H9 (cell line): ENCODE measurements at regions not wholly inside any gene's neighbourhood (a gene's known extent, or its start where the extent isn't known, plus 50 kb on each side); places are given as distances from the start of the nearest gene placed in this dataset.

Source experiments
- DNase-seq: peaks from one replicate; pipeline ENCODE4 v3.0.0-alpha.2; 2017
- H2AFZ ChIP-seq: one replicate; pipeline ENCODE4 v1.6.1; 2013; ENCODE audit warnings: mild to moderate bottlenecking, low read length, control low read depth, moderate library complexity
- H2AK5ac ChIP-seq: 2 replicates; pipeline ENCODE4 v1.6.1; 2013; ENCODE audit warnings: low read length, control low read depth, mixed read lengths; ENCODE audit not compliant: insufficient read length
- H2BK120ac ChIP-seq: one replicate; pipeline ENCODE4 v1.6.1; 2013; ENCODE audit warnings: low read depth, mild to moderate bottlenecking, low read length, control low read depth, inconsistent platforms; ENCODE audit not compliant: poor library complexity, severe bottlenecking
- H2BK12ac ChIP-seq: 2 replicates; pipeline ENCODE4 v1.6.1; 2013; ENCODE audit warnings: low read length, control low read depth, mixed read lengths, low read depth; ENCODE audit not compliant: insufficient read length
- H2BK15ac ChIP-seq: 2 replicates; pipeline ENCODE4 v1.6.1; 2013; ENCODE audit warnings: low read depth, low read length, control low read depth
- H2BK20ac ChIP-seq: one replicate; pipeline ENCODE4 v1.6.1; 2013; ENCODE audit warnings: low read depth, mild to moderate bottlenecking, low read length, control low read depth, inconsistent platforms; ENCODE audit not compliant: poor library complexity, severe bottlenecking
- H2BK5ac ChIP-seq: 2 replicates; pipeline ENCODE4 v1.6.1; 2013; ENCODE audit warnings: low read length, control low read depth, mixed read lengths; ENCODE audit not compliant: insufficient read length
- H3K14ac ChIP-seq: 2 replicates; pipeline ENCODE4 v1.6.1; 2013; ENCODE audit warnings: low read length, control low read depth; ENCODE audit not compliant: insufficient read depth
- H3K18ac ChIP-seq: 2 replicates; pipeline ENCODE4 v1.6.1; 2013; ENCODE audit warnings: low read depth, mild to moderate bottlenecking, mixed read lengths, low read length, control low read depth; ENCODE audit not compliant: insufficient read length
- H3K23ac ChIP-seq: 2 replicates; pipeline ENCODE4 v1.6.1; 2013; ENCODE audit warnings: low read length, control low read depth, mixed read lengths, low read depth; ENCODE audit not compliant: insufficient read length
- H3K23me2 ChIP-seq: 2 replicates; pipeline ENCODE4 v1.6.1; 2013; ENCODE audit warnings: low read depth, mild to moderate bottlenecking, mixed read lengths, low read length, control low read depth; ENCODE audit not compliant: insufficient read length, poor library complexity, severe bottlenecking
- H3K27ac ChIP-seq: 2 replicates; pipeline ENCODE4 v1.5.1; 2013; ENCODE audit warnings: low read length, control low read depth, mixed read lengths, low read depth; ENCODE audit not compliant: insufficient read length
- H3K27me3 ChIP-seq: 2 replicates; pipeline ENCODE4 v1.6.1; 2013; ENCODE audit warnings: low read length, control low read depth, inconsistent platforms; ENCODE audit not compliant: insufficient read depth
- H3K4ac ChIP-seq: 2 replicates; pipeline ENCODE4 v1.6.1; 2013; ENCODE audit warnings: low read depth, mild to moderate bottlenecking, control low read depth, inconsistent platforms, low read length, moderate library complexity
- H3K4me1 ChIP-seq: 2 replicates; pipeline ENCODE4 v1.6.1; 2013; ENCODE audit warnings: low read length, control low read depth, inconsistent platforms; ENCODE audit not compliant: insufficient read depth
- H3K4me2 ChIP-seq: 2 replicates; pipeline ENCODE4 v1.6.1; 2013; ENCODE audit warnings: low read length, control low read depth, mixed read lengths; ENCODE audit not compliant: insufficient read length, insufficient read depth
- H3K56ac ChIP-seq: 2 replicates; pipeline ENCODE4 v1.6.1; 2013; ENCODE audit warnings: low read depth, mild to moderate bottlenecking, mixed read lengths, low read length, control low read depth; ENCODE audit not compliant: insufficient read length
- H3K79me1 ChIP-seq: 2 replicates; pipeline ENCODE4 v1.6.1; 2013; ENCODE audit warnings: low read depth, mild to moderate bottlenecking, moderate library complexity, low read length, control low read depth, inconsistent platforms; ENCODE audit not compliant: insufficient read depth, poor library complexity, severe bottlenecking
- H3K79me2 ChIP-seq: 2 replicates; pipeline ENCODE4 v1.6.1; 2013; ENCODE audit warnings: low read length, control low read depth, inconsistent platforms; ENCODE audit not compliant: insufficient read depth
- H3K9ac ChIP-seq: 2 replicates; pipeline ENCODE4 v1.6.1; 2013; ENCODE audit warnings: low read length, control low read depth, mixed read lengths; ENCODE audit not compliant: insufficient read length; ENCODE audit errors: extremely low read depth
- H3K9me3 ChIP-seq: one replicate; pipeline ENCODE4 v1.6.1; 2013; ENCODE audit warnings: low read depth, low read length, inconsistent platforms; ENCODE audit not compliant: control insufficient read depth
- H3T11ph ChIP-seq: one replicate; pipeline ENCODE4 v1.6.1; 2013; ENCODE audit warnings: mild to moderate bottlenecking, low read length, control low read depth, inconsistent platforms
- H4K20me1 ChIP-seq: one replicate; pipeline ENCODE4 v1.6.1; 2013; ENCODE audit not compliant: control insufficient read depth, insufficient read length, insufficient read depth
- H4K5ac ChIP-seq: 2 replicates; pipeline ENCODE4 v1.6.1; 2013; ENCODE audit warnings: low read depth, mild to moderate bottlenecking, mixed read lengths, low read length, control low read depth; ENCODE audit not compliant: insufficient read length
- H4K8ac ChIP-seq: replicated peaks from 2 replicates; pipeline ENCODE4 v1.6.1; 2013; ENCODE audit warnings: low read length, control low read depth, mixed read lengths, low read depth; ENCODE audit not compliant: insufficient read length
- H4K91ac ChIP-seq: 2 replicates; pipeline ENCODE4 v1.6.1; 2013; ENCODE audit warnings: low read depth, mild to moderate bottlenecking, moderate library complexity, mixed read lengths, low read length, control low read depth; ENCODE audit not compliant: insufficient read length
- H3K27ac Mint-ChIP-seq, 3 experiments: 2 replicates in 2 of 3; 3 replicates in 1 of 3; pipeline ENCODE4 v1.8.0; 2020 to 2021; ENCODE audit warnings: mixed read lengths in 3 of 3, mild to moderate bottlenecking in 1 of 3, moderate library complexity in 1 of 3
- H3K27me3 Mint-ChIP-seq: 2 replicates; pipeline ENCODE4 v1.8.0; 2021; ENCODE audit warnings: low read depth, mild to moderate bottlenecking, moderate library complexity, mixed read lengths
- H3K36me3 Mint-ChIP-seq, 3 experiments: 2 replicates in 2 of 3; 3 replicates in 1 of 3; pipeline ENCODE4 v1.8.0; 2020 to 2021; ENCODE audit warnings: low read depth in 3 of 3, mixed read lengths in 3 of 3; ENCODE audit not compliant: insufficient read depth in 1 of 3
- H3K4me1 Mint-ChIP-seq, 2 experiments: 2 replicates each; pipeline ENCODE4 v1.8.0; 2020; ENCODE audit warnings: mixed read lengths in 2 of 2
- H3K4me3 Mint-ChIP-seq, 2 experiments: 2 replicates in 1 of 2; 3 replicates in 1 of 2; pipeline ENCODE4 v1.8.0; 2020 to 2021; ENCODE audit warnings: mild to moderate bottlenecking in 2 of 2, mixed read lengths in 2 of 2, moderate library complexity in 1 of 2
- H3K9me3 Mint-ChIP-seq, 2 experiments: 2 replicates in 1 of 2; 3 replicates in 1 of 2; pipeline ENCODE4 v1.8.0; 2020; ENCODE audit warnings: mild to moderate bottlenecking in 2 of 2, mixed read lengths in 2 of 2, moderate library complexity in 1 of 2
- CTCF ChIP-seq: fragments of 200-600 bp; sonication (generic); conservative IDR thresholded peaks from 3 replicates; pipeline ENCODE4 v1.8.0; 2021; ENCODE audit warnings: antibody characterized with exemption, mild to moderate bottlenecking
- WGBS: extraction: QIAGEN DNeasy Blood & Tissue Kit; methylation state at CpG from one replicate; pipeline ENCODE4 v1.1.7; 2013; ENCODE audit warnings: missing lambda C conversion rate, low lambda C conversion rate, mixed read lengths; ENCODE audit not compliant: insufficient read length; ENCODE audit errors: extremely low coverage; 5-methylcytosine and 5-hydroxymethylcytosine counted together

GRCh38 chr16:5875416-5875815 is 777.8 kb upstream of the EEF2KMT start:
- Mint-ChIP-seq H3K9me3 (no peaks in the 10 kb centered on the region; a peak in 1 of 5 replicates), H3K4me3 (no peak overlapping the region), H3K27ac (no peak overlapping the region), H3K36me3 (peaks cover 0 to 2% (median 0%) of the 10 kb centered on the region in 3 experiments; a peak in 1 of 7 replicates), H3K27me3 (no peaks in the 10 kb centered on the region), H3K4me1 (peaks cover 26% of the 10 kb centered on the region in 2 experiments)
- H3K4ac ChIP-seq = no peak overlapping the region
- H3K27me3 ChIP-seq = no peaks in the 10 kb centered on the region
- no peak overlapping the region for H4K5ac ChIP-seq
- no peaks in the 10 kb centered on the region for H3K23me2 ChIP-seq
- peaks cover 9% of the 10 kb centered on the region; the same call in 1 of the 2 replicates for H3K4me1 ChIP-seq
- no peak overlapping the region for H2BK5ac ChIP-seq
- H2BK20ac ChIP-seq = no peak overlapping the region
- no peak overlapping the region for H3K27ac ChIP-seq
- WGBS = no CpG with 5 or more reads among the region's 5 CpGs
- no peak for DNase-seq
- H3K79me1 ChIP-seq = no peaks in the 10 kb centered on the region
- no peak overlapping the region for H4K8ac ChIP-seq
- H3K9me3 ChIP-seq = no peaks in the 10 kb centered on the region
- H4K20me1 ChIP-seq = no peaks in the 10 kb centered on the region
- H2BK12ac ChIP-seq = no peak overlapping the region
- H3K79me2 ChIP-seq = no peaks in the 10 kb centered on the region
- no peak overlapping the region for H3K9ac ChIP-seq
- no peak overlapping the region for H3K4me2 ChIP-seq
- TF ChIP-seq CTCF = no peak
- no peak overlapping the region for H2AFZ ChIP-seq
- H4K91ac ChIP-seq = no peak overlapping the region
- H2BK15ac ChIP-seq = no peak overlapping the region
- H2AK5ac ChIP-seq = no peak overlapping the region
- no peak overlapping the region for H3K56ac ChIP-seq
- H3K23ac ChIP-seq = no peak overlapping the region
- no peak overlapping the region for H3T11ph ChIP-seq
- H2BK120ac ChIP-seq = no peak overlapping the region
- H3K14ac ChIP-seq = no peak overlapping the region
- H3K18ac ChIP-seq = no peak overlapping the region
